ENCODE measurements at regions not wholly inside any gene's neighbourhood (a gene's known extent, or its start where the extent isn't known, plus 50 kb on each side); places are given as distances from the start of the nearest gene placed in this dataset.
"Not testable (repeated sequence)": the region's sequence is repeated elsewhere in the genome, so short reads cannot be mapped to it uniquely, and the experiment has no call there.

GRCh38 chr3:132979606-132980005 lies 58.6 kb upstream of the TMEM108 start:
- no peak overlapping the region for H3K27ac ChIP-seq
- no peaks in the 10 kb centered on the region for H3K36me3 ChIP-seq (replicated peaks)
- DNase-seq = no peak
- H3K4me3 ChIP-seq (ENCODE audit: low read depth, low read length) = no peak overlapping the region
- TF ChIP-seq CTCF (IDR thresholded peaks at IDR 0.05; ENCODE audit: low read depth, low read length, missing control alignments) = no peak
- in situ Hi-C loops (cut with HindIII; ENCODE audit: low pct_ligation_motif_present, low sequenced_read_pairs) = no loop called here
- H3K27me3 ChIP-seq (replicated peaks) = no peaks in the 10 kb centered on the region

GRCh38 chr3:132978946-132979345 lies 59.2 kb upstream of the TMEM108 start:
- DNase-seq; in situ Hi-C loops (cut with HindIII; ENCODE audit: low pct_ligation_motif_present, low sequenced_read_pairs); H3K36me3 ChIP-seq (replicated peaks); H3K27me3 ChIP-seq (replicated peaks); H3K27ac ChIP-seq; H3K4me3 ChIP-seq (ENCODE audit: low read depth, low read length): not testable (repeated sequence)

GRCh38 chr3:132978464-132978863 lies 59.7 kb upstream of the TMEM108 start:
- H3K27ac ChIP-seq = no peak overlapping the region
- no peak for TF ChIP-seq CTCF (IDR thresholded peaks at IDR 0.05; ENCODE audit: low read depth, low read length, missing control alignments)
- no peak for DNase-seq
- in situ Hi-C loops (cut with HindIII; ENCODE audit: low pct_ligation_motif_present, low sequenced_read_pairs) = no loop called here
- no peak overlapping the region for H3K4me3 ChIP-seq (ENCODE audit: low read depth, low read length)
- no peaks in the 10 kb centered on the region for H3K36me3 ChIP-seq (replicated peaks)
- no peaks in the 10 kb centered on the region for H3K27me3 ChIP-seq (replicated peaks)

- no peak overlapping the region for H3K27ac ChIP-seq
- in situ Hi-C loops (cut with HindIII; ENCODE audit: low pct_ligation_motif_present, low sequenced_read_pairs) = no loop called here
- no peak for DNase-seq
- no peaks in the 10 kb centered on the region for H3K27me3 ChIP-seq (replicated peaks)
- no peak for TF ChIP-seq CTCF (IDR thresholded peaks at IDR 0.05; ENCODE audit: low read depth, low read length, missing control alignments)
- no peak overlapping the region for H3K4me3 ChIP-seq (ENCODE audit: low read depth, low read length)
- H3K36me3 ChIP-seq (replicated peaks) = no peaks in the 10 kb centered on the region
Observed at GRCh38 chr3:132974097-132974496, 64.1 kb upstream of the TMEM108 start.

- H3K4me3 ChIP-seq (ENCODE audit: low read depth, low read length) = no peak overlapping the region
- in situ Hi-C loops (cut with HindIII; ENCODE audit: low pct_ligation_motif_present, low sequenced_read_pairs) = no loop called here
- DNase-seq = no peak
- no peaks in the 10 kb centered on the region for H3K27me3 ChIP-seq (replicated peaks)
- H3K27ac ChIP-seq = no peak overlapping the region
- no peak for TF ChIP-seq CTCF (IDR thresholded peaks at IDR 0.05; ENCODE audit: low read depth, low read length, missing control alignments)
- no peaks in the 10 kb centered on the region for H3K36me3 ChIP-seq (replicated peaks)
Observed at GRCh38 chr3:132973441-132973840, 64.8 kb upstream of the TMEM108 start.

GRCh38 chr3:132972333-132972732 lies 65.9 kb upstream of the TMEM108 start:
- in situ Hi-C loops (cut with HindIII; ENCODE audit: low pct_ligation_motif_present, low sequenced_read_pairs) = no loop called here
- no peaks in the 10 kb centered on the region for H3K36me3 ChIP-seq (replicated peaks)
- no peaks in the 10 kb centered on the region for H3K27me3 ChIP-seq (replicated peaks)
- H3K27ac ChIP-seq = no peak overlapping the region
- DNase-seq = peak; percentile 39
- no peak overlapping the region for H3K4me3 ChIP-seq (ENCODE audit: low read depth, low read length)
- TF ChIP-seq CTCF (IDR thresholded peaks at IDR 0.05; ENCODE audit: low read depth, low read length, missing control alignments) = no peak

All from brain microvascular endothelial cell (primary cell).